ENCODE measurements at regions not wholly inside any gene's neighbourhood (a gene's known extent, or its start where the extent isn't known, plus 50 kb on each side); places are given as distances from the start of the nearest gene placed in this dataset.
"Not testable (repeated sequence)": the region's sequence is repeated elsewhere in the genome, so short reads cannot be mapped to it uniquely, and the experiment has no call there.

GRCh38 chr9:1876891-1877496 lies 138.2 kb upstream of the SMARCA2 start:
- Histone ChIP-seq H3K4me3 (ENCODE audit: extremely low read depth, insufficient read depth, low read length, poor library complexity, severe bottlenecking) (no peak overlapping the region), H3K27ac (ENCODE audit: low read depth, low read length, severe bottlenecking) (no peak overlapping the region), H3K4me1 (ENCODE audit: control insufficient read depth, insufficient read depth, low read length, poor library complexity, severe bottlenecking) (no peaks in the 10 kb centered on the region), H3K36me3 (ENCODE audit: control insufficient read depth, insufficient read depth, low read length) (no peaks in the 10 kb centered on the region), H3K9me3 (ENCODE audit: control insufficient read depth, low read length) (no peaks in the 10 kb centered on the region)
- 95 to 100% methylated on average over 1 to 4 of the region's 5 CpGs for WGBS, 2 experiments (ENCODE audit: insufficient coverage in 2 of 2)

- H3K27ac ChIP-seq (ENCODE audit: low read depth, low read length, severe bottlenecking): no peak overlapping the region
- H3K9me3 ChIP-seq (ENCODE audit: control insufficient read depth, low read length): no peaks in the 10 kb centered on the region
- no peaks in the 10 kb centered on the region for H3K4me1 ChIP-seq (ENCODE audit: control insufficient read depth, insufficient read depth, low read length, poor library complexity, severe bottlenecking)
- H3K36me3 ChIP-seq (ENCODE audit: control insufficient read depth, insufficient read depth, low read length): no peaks in the 10 kb centered on the region
- 88 to 90% methylated on average over 1 of the region's 4 CpGs for WGBS, 2 experiments (ENCODE audit: insufficient coverage in 2 of 2)
- no peak overlapping the region for H3K4me3 ChIP-seq (ENCODE audit: extremely low read depth, insufficient read depth, low read length, poor library complexity, severe bottlenecking)
Observed at GRCh38 chr9:1877951-1878350, 137.2 kb upstream of the SMARCA2 start.

GRCh38 chr9:1878811-1879210 lies 136.3 kb upstream of the SMARCA2 start:
- Histone ChIP-seq H3K9me3 (ENCODE audit: control insufficient read depth, low read length) (no peaks in the 10 kb centered on the region), H3K36me3 (ENCODE audit: control insufficient read depth, insufficient read depth, low read length) (no peaks in the 10 kb centered on the region), H3K4me1 (ENCODE audit: control insufficient read depth, insufficient read depth, low read length, poor library complexity, severe bottlenecking) (no peaks in the 10 kb centered on the region), H3K27ac (ENCODE audit: low read depth, low read length, severe bottlenecking) (no peak overlapping the region), H3K4me3 (ENCODE audit: extremely low read depth, insufficient read depth, low read length, poor library complexity, severe bottlenecking) (no peak overlapping the region)
- WGBS, 2 experiments (ENCODE audit: insufficient coverage in 2 of 2): 83% methylated on average over 3 of the region's 3 CpGs; no CpG with 5 or more reads in 1 of the 2 experiments

GRCh38 chr9:1879501-1879900 lies 135.6 kb upstream of the SMARCA2 start:
- H3K36me3 ChIP-seq (ENCODE audit: control insufficient read depth, insufficient read depth, low read length): no peaks in the 10 kb centered on the region
- WGBS, 2 experiments (ENCODE audit: insufficient coverage in 2 of 2): 90 to 100% methylated on average over 2 to 3 of the region's 4 CpGs
- no peak overlapping the region for H3K27ac ChIP-seq (ENCODE audit: low read depth, low read length, severe bottlenecking)
- H3K4me1 ChIP-seq (ENCODE audit: control insufficient read depth, insufficient read depth, low read length, poor library complexity, severe bottlenecking): no peaks in the 10 kb centered on the region
- no peak overlapping the region for H3K4me3 ChIP-seq (ENCODE audit: extremely low read depth, insufficient read depth, low read length, poor library complexity, severe bottlenecking)
- H3K9me3 ChIP-seq (ENCODE audit: control insufficient read depth, low read length): no peaks in the 10 kb centered on the region

- no peak overlapping the region for H3K27ac ChIP-seq (ENCODE audit: low read depth, low read length, severe bottlenecking)
- H3K36me3 ChIP-seq (ENCODE audit: control insufficient read depth, insufficient read depth, low read length): no peaks in the 10 kb centered on the region
- no peaks in the 10 kb centered on the region for H3K9me3 ChIP-seq (ENCODE audit: control insufficient read depth, low read length)
- H3K4me3 ChIP-seq (ENCODE audit: extremely low read depth, insufficient read depth, low read length, poor library complexity, severe bottlenecking): no peak overlapping the region
- WGBS, 2 experiments (ENCODE audit: insufficient coverage in 2 of 2): 77 to 93% methylated on average over 4 of the region's 4 CpGs
- no peaks in the 10 kb centered on the region for H3K4me1 ChIP-seq (ENCODE audit: control insufficient read depth, insufficient read depth, low read length, poor library complexity, severe bottlenecking)
Observed at GRCh38 chr9:1880038-1880565, 135.0 kb upstream of the SMARCA2 start.

- H3K27ac ChIP-seq (ENCODE audit: low read depth, low read length, severe bottlenecking): no peak overlapping the region
- H3K4me3 ChIP-seq (ENCODE audit: extremely low read depth, insufficient read depth, low read length, poor library complexity, severe bottlenecking): no peak overlapping the region
- no peaks in the 10 kb centered on the region for H3K9me3 ChIP-seq (ENCODE audit: control insufficient read depth, low read length)
- H3K4me1 ChIP-seq (ENCODE audit: control insufficient read depth, insufficient read depth, low read length, poor library complexity, severe bottlenecking): no peaks in the 10 kb centered on the region
- H3K36me3 ChIP-seq (ENCODE audit: control insufficient read depth, insufficient read depth, low read length): no peaks in the 10 kb centered on the region
- WGBS, 2 experiments (ENCODE audit: insufficient coverage in 2 of 2): 60 to 80% methylated on average over 1 to 2 of the region's 2 CpGs
Observed at GRCh38 chr9:1881708-1882295, 133.3 kb upstream of the SMARCA2 start.

- Histone ChIP-seq H3K9me3 (ENCODE audit: control insufficient read depth, low read length) (no peaks in the 10 kb centered on the region), H3K4me1 (ENCODE audit: control insufficient read depth, insufficient read depth, low read length, poor library complexity, severe bottlenecking) (no peaks in the 10 kb centered on the region), H3K36me3 (ENCODE audit: control insufficient read depth, insufficient read depth, low read length) (no peaks in the 10 kb centered on the region), H3K4me3 (ENCODE audit: extremely low read depth, insufficient read depth, low read length, poor library complexity, severe bottlenecking) (no peak overlapping the region), H3K27ac (ENCODE audit: low read depth, low read length, severe bottlenecking) (no peak overlapping the region)
- WGBS, 2 experiments (ENCODE audit: insufficient coverage in 2 of 2): 100% methylated on average over 1 of the region's 4 CpGs; no CpG with 5 or more reads in 1 of the 2 experiments
Observed at GRCh38 chr9:1882711-1883403, 132.3 kb upstream of the SMARCA2 start.

GRCh38 chr9:1890201-1890600 lies 124.9 kb upstream of the SMARCA2 start:
- Histone ChIP-seq H3K36me3 (ENCODE audit: control insufficient read depth, insufficient read depth, low read length) (no peaks in the 10 kb centered on the region), H3K4me1 (ENCODE audit: control insufficient read depth, insufficient read depth, low read length, poor library complexity, severe bottlenecking) (no peaks in the 10 kb centered on the region), H3K27ac (ENCODE audit: low read depth, low read length, severe bottlenecking) (no peak overlapping the region), H3K9me3 (ENCODE audit: control insufficient read depth, low read length) (no peaks in the 10 kb centered on the region), H3K4me3 (ENCODE audit: extremely low read depth, insufficient read depth, low read length, poor library complexity, severe bottlenecking) (no peak overlapping the region)
- 100% methylated on average over 1 of the region's 3 CpGs; no CpG with 5 or more reads in 1 of the 2 experiments for WGBS, 2 experiments (ENCODE audit: insufficient coverage in 2 of 2)

- no peaks in the 10 kb centered on the region for H3K4me1 ChIP-seq (ENCODE audit: control insufficient read depth, insufficient read depth, low read length, poor library complexity, severe bottlenecking)
- H3K27ac ChIP-seq (ENCODE audit: low read depth, low read length, severe bottlenecking): no peak overlapping the region
- H3K4me3 ChIP-seq (ENCODE audit: extremely low read depth, insufficient read depth, low read length, poor library complexity, severe bottlenecking): no peak overlapping the region
- WGBS, 2 experiments (ENCODE audit: insufficient coverage in 2 of 2): 80% methylated on average over 2 of the region's 3 CpGs; no CpG with 5 or more reads in 1 of the 2 experiments
- no peaks in the 10 kb centered on the region for H3K9me3 ChIP-seq (ENCODE audit: control insufficient read depth, low read length)
- no peaks in the 10 kb centered on the region for H3K36me3 ChIP-seq (ENCODE audit: control insufficient read depth, insufficient read depth, low read length)
Observed at GRCh38 chr9:1890816-1891215, 124.3 kb upstream of the SMARCA2 start.

GRCh38 chr9:1903080-1903704 lies 112.0 kb upstream of the SMARCA2 start:
- 83 to 88% methylated on average over 2 of the region's 6 CpGs for WGBS, 2 experiments (ENCODE audit: insufficient coverage in 2 of 2)
- not testable (repeated sequence) for H3K27ac ChIP-seq (ENCODE audit: low read depth, low read length, severe bottlenecking); H3K4me3 ChIP-seq (ENCODE audit: extremely low read depth, insufficient read depth, low read length, poor library complexity, severe bottlenecking); H3K4me1 ChIP-seq (ENCODE audit: control insufficient read depth, insufficient read depth, low read length, poor library complexity, severe bottlenecking); H3K36me3 ChIP-seq (ENCODE audit: control insufficient read depth, insufficient read depth, low read length)
- peaks cover 13% of the 10 kb centered on the region for H3K9me3 ChIP-seq (ENCODE audit: control insufficient read depth, low read length)

All from mesodermal cell (in vitro differentiated cells).